Stomach (tissue), 4 donors: ENCODE measurements at regions not wholly inside any gene's neighbourhood (a gene's known extent, or its start where the extent isn't known, plus 50 kb on each side); places are given as distances from the start of the nearest gene placed in this dataset.

Source experiments
- EP300 ChIP-seq: sonication (generic); formaldehyde crosslinking; IDR thresholded peaks from one replicate; pipeline ENCODE4 v1.6.1; 2017; ENCODE audit warnings: antibody characterized with exemption
- POLR2A ChIP-seq, 4 donors: fragments of 450-650 bp; IDR thresholded peaks; one replicate each; pipeline ENCODE4 v1.6.1; 2016; ENCODE audit warnings: antibody characterized with exemption in 4 of 4, control low read depth in 2 of 4, mild to moderate bottlenecking in 1 of 4, moderate library complexity in 1 of 4
- POLR2AphosphoS5 ChIP-seq, 3 donors: sonication (generic); formaldehyde crosslinking; IDR thresholded peaks; one replicate each; pipeline ENCODE4 v1.6.1; 2016; ENCODE audit warnings: antibody characterized with exemption in 3 of 3
- TF ChIP-seq, protein P1 (sequence below), 7 experiments: fragments of 450-650 bp in 4 of 7; fragments of 200-600 bp in 3 of 7; sonication (generic) in 3 of 7; IDR thresholded peaks; one replicate each; pipeline ENCODE4 v1.5.1; 2016 to 2019; ENCODE audit warnings: antibody characterized with exemption in 7 of 7, control low read depth in 2 of 7, mild to moderate bottlenecking in 1 of 7

DNA sequence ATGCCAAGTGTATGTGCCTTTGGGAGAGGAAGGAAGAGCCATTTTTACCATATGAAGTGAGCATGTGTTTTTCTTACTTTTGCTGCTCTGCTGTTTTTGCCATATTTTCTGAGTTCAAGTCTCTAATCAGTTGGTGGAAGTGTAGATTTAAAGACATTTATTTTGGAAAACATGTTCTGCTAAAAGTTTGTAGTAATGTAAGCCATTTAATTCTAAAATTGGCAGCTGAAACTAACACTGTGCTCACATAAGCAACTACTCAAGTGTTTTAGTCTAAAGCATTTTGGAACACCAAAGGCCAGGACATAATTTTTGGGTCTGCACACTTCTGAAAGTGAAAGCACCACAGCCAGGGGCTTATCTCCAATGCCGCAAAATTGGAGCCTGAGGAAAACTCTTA, 363.4 kb upstream of the ZNF608 start:
- TF ChIP-seq, protein P1, sequence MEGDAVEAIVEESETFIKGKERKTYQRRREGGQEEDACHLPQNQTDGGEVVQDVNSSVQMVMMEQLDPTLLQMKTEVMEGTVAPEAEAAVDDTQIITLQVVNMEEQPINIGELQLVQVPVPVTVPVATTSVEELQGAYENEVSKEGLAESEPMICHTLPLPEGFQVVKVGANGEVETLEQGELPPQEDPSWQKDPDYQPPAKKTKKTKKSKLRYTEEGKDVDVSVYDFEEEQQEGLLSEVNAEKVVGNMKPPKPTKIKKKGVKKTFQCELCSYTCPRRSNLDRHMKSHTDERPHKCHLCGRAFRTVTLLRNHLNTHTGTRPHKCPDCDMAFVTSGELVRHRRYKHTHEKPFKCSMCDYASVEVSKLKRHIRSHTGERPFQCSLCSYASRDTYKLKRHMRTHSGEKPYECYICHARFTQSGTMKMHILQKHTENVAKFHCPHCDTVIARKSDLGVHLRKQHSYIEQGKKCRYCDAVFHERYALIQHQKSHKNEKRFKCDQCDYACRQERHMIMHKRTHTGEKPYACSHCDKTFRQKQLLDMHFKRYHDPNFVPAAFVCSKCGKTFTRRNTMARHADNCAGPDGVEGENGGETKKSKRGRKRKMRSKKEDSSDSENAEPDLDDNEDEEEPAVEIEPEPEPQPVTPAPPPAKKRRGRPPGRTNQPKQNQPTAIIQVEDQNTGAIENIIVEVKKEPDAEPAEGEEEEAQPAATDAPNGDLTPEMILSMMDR (IDR thresholded peaks at IDR 0.05), result no peak
- TF ChIP-seq POLR2AphosphoS5 (IDR thresholded peaks at IDR 0.05) (no peak), POLR2A (IDR thresholded peaks at IDR 0.05) (no peak), EP300 (no peak)
